Heart right ventricle (tissue), 16 donors: ENCODE measurements at regions not wholly inside any gene's neighbourhood (a gene's known extent, or its start where the extent isn't known, plus 50 kb on each side); places are given as distances from the start of the nearest gene placed in this dataset.

Source experiments
- ATAC-seq, 8 donors: fragments of 200-7000 bp; cut with Tn5 transposase; one replicate each; pipeline ENCODE4 v1.9.1; 2020; ENCODE audit warnings: mild to moderate bottlenecking in 8 of 8, moderate library complexity in 8 of 8, moderate number of reproducible peaks in 1 of 8
- DNase-seq, 2 donors: peaks; one replicate each; pipeline ENCODE4 v3.0.0-alpha.2; 2020
- H3K27ac ChIP-seq, 10 donors: fragments of 200-600 bp; sonication (generic) in 2 of 10; one replicate each; pipeline versions ENCODE4 v1.5.0 to v1.8.0; 2020 to 2022; ENCODE audit warnings: mild to moderate bottlenecking in 3 of 10
- H3K27me3 ChIP-seq, 7 donors: fragments of 200-600 bp; one replicate each; pipeline ENCODE4 v1.8.0; 2021 to 2022; ENCODE audit warnings: mild to moderate bottlenecking in 2 of 7
- H3K36me3 ChIP-seq, 9 donors: fragments of 200-600 bp; sonication (generic) in 1 of 9; one replicate each; pipeline versions ENCODE4 v1.5.0 to v1.8.0; 2020 to 2022; ENCODE audit warnings: mild to moderate bottlenecking in 2 of 9
- H3K4me1 ChIP-seq, 9 donors: fragments of 200-600 bp; sonication (generic) in 1 of 9; one replicate each; pipeline versions ENCODE4 v1.5.0 to v1.8.0; 2020 to 2022; ENCODE audit warnings: mild to moderate bottlenecking in 4 of 9
- H3K4me3 ChIP-seq, 10 donors: fragments of 200-600 bp; sonication (generic) in 2 of 10; one replicate each; pipeline versions ENCODE4 v1.5.0 to v1.8.0; 2020 to 2022; ENCODE audit warnings: mild to moderate bottlenecking in 7 of 10, moderate library complexity in 2 of 10
- H3K9me3 ChIP-seq, 11 donors: fragments of 200-600 bp in 10 of 11; sonication (generic) in 2 of 11; one replicate each; pipeline versions ENCODE4 v1.5.0 to v1.8.0; 2013 to 2022; ENCODE audit warnings: mild to moderate bottlenecking in 2 of 11, control low read depth in 1 of 11, moderate library complexity in 1 of 11
- WGBS, 2 donors: extraction: QIAGEN DNeasy Blood & Tissue Kit; methylation state at CpG; one replicate each; pipeline ENCODE4 v1.1.7; 2013; ENCODE audit warnings: inconsistent platforms in 1 of 2; 5-methylcytosine and 5-hydroxymethylcytosine counted together
- intact Hi-C, 10 donors: fragments of 100-400 bp; cut with DNase I; formaldehyde crosslinking; loops; one replicate each; pipeline versions ENCODE4 v1.11.1 to v1.14.2; 2022
- TF ChIP-seq, protein P1 (sequence below), 9 donors: fragments of 200-600 bp; sonication (generic) in 2 of 9; IDR thresholded peaks; one replicate each; pipeline versions ENCODE4 v1.5.0 to v1.8.0; 2021 to 2022; ENCODE audit warnings: antibody characterized with exemption in 9 of 9, mild to moderate bottlenecking in 5 of 9, moderate library complexity in 1 of 9
- donor health status: Arrhythmogenic right ventricular cardiomyopathy.
- donor health status: ischemic (EF 13 %, LVEDD 7.1; RV severe dilation, severe dysfunction).
- donor health status: healthy with polysubstance abuse.
- donor health status: DM: no; HTN: yes; CAD: no.
- donor health status: DM: no; HTN: no; CAD: no.
- donor health status: ischemic (EF 25% LVEDD 6.9; RV normal size, moderate dysfunction).
- donor health status: ischemic (EF 25% LVEDD 5.7; RV mildly dilated, moderate dysfunction).
- donor health status: healthy.
- donor health status: DM: yes; HTN: yes; CAD: no.
- donor health status: Ischemic cardiomyopathy.
- donor health status: ischemic (EF 35%, LVEDD 5.7; RV mildly dilated, moderate dysfunction).
- donor health status: nonischemic (EF 11% LVEDD 7.7; RV severe dilation, severe dysfunction).
- donor health status: DM: yes; HTN: yes; CAD: no.
- donor health status: PGD.
- donor health status: ischemic (EF 29% LVEDD 5.4; RV normal size, mild dysfunction).
- donor health status: nonischemic (EF 23%, LVEDD 6.1; RV moderate dilation, normal function).

DNA sequence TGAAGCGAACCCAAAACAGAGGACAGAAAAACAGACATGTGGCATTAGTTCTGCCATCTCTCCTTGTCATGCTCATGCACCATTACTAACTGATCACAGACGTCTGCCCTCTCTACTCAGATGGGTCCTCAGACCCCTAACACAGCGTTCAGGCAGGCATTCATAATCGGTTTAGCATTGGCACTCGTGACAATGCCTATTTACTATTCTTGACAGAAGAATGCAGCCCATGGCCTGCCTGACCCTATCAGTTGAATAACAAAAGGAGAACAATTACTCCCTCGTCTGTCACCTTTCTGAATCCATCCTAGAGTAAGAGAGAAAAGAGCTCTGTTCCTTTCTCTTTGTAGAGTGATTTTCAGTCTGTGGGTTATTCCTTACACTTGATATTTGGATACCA, 194.6 kb upstream of the PHYHIPL start:
- Histone ChIP-seq H3K4me3 (no peak overlapping the region), H3K4me1 (no peaks in the 10 kb centered on the region), H3K27ac (no peak overlapping the region), H3K36me3 (no peaks in the 10 kb centered on the region), H3K9me3 (no peaks in the 10 kb centered on the region), H3K27me3 (no peaks in the 10 kb centered on the region)
- TF ChIP-seq, protein P1, sequence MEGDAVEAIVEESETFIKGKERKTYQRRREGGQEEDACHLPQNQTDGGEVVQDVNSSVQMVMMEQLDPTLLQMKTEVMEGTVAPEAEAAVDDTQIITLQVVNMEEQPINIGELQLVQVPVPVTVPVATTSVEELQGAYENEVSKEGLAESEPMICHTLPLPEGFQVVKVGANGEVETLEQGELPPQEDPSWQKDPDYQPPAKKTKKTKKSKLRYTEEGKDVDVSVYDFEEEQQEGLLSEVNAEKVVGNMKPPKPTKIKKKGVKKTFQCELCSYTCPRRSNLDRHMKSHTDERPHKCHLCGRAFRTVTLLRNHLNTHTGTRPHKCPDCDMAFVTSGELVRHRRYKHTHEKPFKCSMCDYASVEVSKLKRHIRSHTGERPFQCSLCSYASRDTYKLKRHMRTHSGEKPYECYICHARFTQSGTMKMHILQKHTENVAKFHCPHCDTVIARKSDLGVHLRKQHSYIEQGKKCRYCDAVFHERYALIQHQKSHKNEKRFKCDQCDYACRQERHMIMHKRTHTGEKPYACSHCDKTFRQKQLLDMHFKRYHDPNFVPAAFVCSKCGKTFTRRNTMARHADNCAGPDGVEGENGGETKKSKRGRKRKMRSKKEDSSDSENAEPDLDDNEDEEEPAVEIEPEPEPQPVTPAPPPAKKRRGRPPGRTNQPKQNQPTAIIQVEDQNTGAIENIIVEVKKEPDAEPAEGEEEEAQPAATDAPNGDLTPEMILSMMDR (IDR thresholded peaks at IDR 0.05): no peak
- 71 to 72% methylated on average over 6 of the region's 6 CpGs for WGBS, 2 donors
- intact Hi-C loops: no loop called here
- ATAC-seq (no peak), DNase-seq (no peak)

DNA sequence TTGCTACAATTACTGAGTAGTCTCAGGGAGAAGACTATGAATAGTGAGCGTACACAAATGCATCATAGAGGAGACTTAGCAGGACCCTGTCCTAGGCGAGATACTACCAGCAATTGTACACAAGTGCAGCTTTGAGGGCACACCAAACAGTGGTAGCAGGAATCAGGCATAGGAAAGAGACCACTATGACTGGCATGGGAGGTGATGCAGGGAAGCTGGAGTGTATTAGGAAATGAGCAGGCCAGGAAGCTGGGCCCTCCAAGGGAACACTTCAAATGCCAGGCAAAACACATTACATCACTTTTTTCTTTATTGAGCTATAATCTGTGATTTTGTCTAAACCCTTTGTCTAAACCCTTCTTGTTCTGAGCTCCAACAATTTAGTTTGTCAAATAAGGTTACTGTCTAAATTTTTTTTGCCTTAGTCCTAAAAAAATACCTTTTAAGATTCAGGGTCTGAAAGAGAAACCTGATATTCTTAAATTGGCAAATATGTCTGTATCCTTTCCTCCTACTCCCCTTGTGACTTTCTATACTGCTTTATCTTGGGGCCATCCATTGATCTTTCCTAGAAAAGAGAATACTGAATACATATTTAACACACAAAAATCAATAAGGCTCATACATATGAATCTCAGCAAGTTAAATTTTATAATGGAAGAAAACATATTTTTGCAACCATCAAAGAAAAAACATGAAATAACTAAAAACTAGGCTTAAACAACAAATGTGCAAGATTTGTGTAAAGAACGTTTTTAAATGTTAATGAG, 193.8 kb upstream of the PHYHIPL start:
- no peaks in the 10 kb centered on the region for H3K4me1 ChIP-seq
- intact Hi-C loops: no loop called here
- no peak overlapping the region for H3K4me3 ChIP-seq
- H3K27ac ChIP-seq: no peak overlapping the region
- WGBS, 2 donors: 87% methylated on average over 3 of the region's 3 CpGs
- DNase-seq (no peak), ATAC-seq (no peak)
- no peaks in the 10 kb centered on the region for H3K9me3 ChIP-seq
- H3K36me3 ChIP-seq: no peaks in the 10 kb centered on the region
- no peaks in the 10 kb centered on the region for H3K27me3 ChIP-seq
- TF ChIP-seq, protein P1 (IDR thresholded peaks at IDR 0.05): no peak

DNA sequence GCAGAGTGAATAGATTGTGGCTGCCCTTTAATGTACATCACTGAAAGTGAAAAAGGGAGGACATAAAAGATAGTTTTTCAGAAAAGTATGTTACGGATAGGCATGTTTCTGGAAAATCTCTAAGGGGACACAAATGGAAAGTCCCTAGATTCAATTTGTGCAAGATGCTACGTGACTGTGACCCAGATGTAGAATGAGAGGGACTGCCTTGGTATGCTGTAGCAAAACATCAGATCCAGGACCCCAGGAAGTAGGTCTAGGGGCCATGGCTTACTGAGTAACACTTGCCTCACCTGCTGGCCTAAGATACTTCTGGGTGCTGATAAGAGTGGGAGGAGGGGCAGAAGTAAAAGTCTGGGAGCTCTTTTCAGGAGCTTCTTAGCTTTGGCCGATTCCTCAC, 191.2 kb upstream of the PHYHIPL start:
- intact Hi-C loops: no loop called here
- 72 to 81% methylated on average over 3 of the region's 3 CpGs for WGBS, 2 donors
- Histone ChIP-seq H3K4me1 (no peaks in the 10 kb centered on the region), H3K36me3 (no peaks in the 10 kb centered on the region), H3K27me3 (no peaks in the 10 kb centered on the region), H3K27ac (no peak overlapping the region), H3K4me3 (no peak overlapping the region), H3K9me3 (peaks cover 0 to 12% (median 0%) of the 10 kb centered on the region in 11 donors)
- TF ChIP-seq, protein P1 (IDR thresholded peaks at IDR 0.05): no peak
- DNase-seq: no peak
- no peak for ATAC-seq

DNA sequence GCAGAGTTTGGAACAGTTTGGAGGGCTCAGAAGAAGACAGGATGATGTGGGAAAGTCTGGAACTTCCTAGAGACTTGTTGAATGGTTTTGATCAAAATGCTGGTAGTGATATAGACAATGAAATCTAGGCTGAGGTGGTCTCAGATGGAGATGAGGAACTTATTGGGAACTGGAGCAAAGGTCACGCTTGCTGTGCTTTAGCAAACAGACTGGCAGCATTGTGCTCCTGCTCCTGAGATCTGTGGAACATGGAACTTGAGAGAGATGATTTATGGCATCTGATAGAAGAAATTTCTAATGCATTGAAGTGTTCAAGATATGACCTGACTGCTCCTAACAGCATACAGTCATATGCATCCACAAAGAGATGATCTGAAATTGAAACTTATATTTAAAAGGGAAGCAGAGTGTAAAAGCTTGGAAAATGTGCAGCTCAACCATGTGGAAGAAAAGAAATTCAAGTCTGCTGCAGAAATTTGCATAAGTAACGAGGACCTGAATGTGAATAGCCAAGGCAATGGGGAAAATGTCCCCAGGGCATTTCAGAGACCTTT, 186.9 kb upstream of the PHYHIPL start:
- 91 to 93% methylated on average over 2 of the region's 2 CpGs for WGBS, 2 donors
- no peak for ATAC-seq
- intact Hi-C loops: no loop called here
- TF ChIP-seq, protein P1 (IDR thresholded peaks at IDR 0.05): no peak
- no peaks in the 10 kb centered on the region for H3K27me3 ChIP-seq
- H3K36me3 ChIP-seq: no peaks in the 10 kb centered on the region
- DNase-seq: no peak
- H3K4me3 ChIP-seq: no peak overlapping the region
- H3K27ac ChIP-seq: no peak overlapping the region
- peaks cover 0 to 9% (median 0%) of the 10 kb centered on the region in 9 donors for H3K4me1 ChIP-seq
- peaks cover 0 to 15% (median 0%) of the 10 kb centered on the region in 11 donors for H3K9me3 ChIP-seq
